ENCODE measurements at regions not wholly inside any gene's neighbourhood (a gene's known extent, or its start where the extent isn't known, plus 50 kb on each side); places are given as distances from the start of the nearest gene placed in this dataset.

- H3K4me1 Mint-ChIP-seq (ENCODE audit: low read depth) = no peaks in the 10 kb centered on the region
- no peak overlapping the region for H3K27ac Mint-ChIP-seq
- no peak overlapping the region for H3K4me3 Mint-ChIP-seq
- peaks cover 47% of the 10 kb centered on the region for H3K9me3 Mint-ChIP-seq
- DNase-seq = no peak
- TF ChIP-seq, protein P1, sequence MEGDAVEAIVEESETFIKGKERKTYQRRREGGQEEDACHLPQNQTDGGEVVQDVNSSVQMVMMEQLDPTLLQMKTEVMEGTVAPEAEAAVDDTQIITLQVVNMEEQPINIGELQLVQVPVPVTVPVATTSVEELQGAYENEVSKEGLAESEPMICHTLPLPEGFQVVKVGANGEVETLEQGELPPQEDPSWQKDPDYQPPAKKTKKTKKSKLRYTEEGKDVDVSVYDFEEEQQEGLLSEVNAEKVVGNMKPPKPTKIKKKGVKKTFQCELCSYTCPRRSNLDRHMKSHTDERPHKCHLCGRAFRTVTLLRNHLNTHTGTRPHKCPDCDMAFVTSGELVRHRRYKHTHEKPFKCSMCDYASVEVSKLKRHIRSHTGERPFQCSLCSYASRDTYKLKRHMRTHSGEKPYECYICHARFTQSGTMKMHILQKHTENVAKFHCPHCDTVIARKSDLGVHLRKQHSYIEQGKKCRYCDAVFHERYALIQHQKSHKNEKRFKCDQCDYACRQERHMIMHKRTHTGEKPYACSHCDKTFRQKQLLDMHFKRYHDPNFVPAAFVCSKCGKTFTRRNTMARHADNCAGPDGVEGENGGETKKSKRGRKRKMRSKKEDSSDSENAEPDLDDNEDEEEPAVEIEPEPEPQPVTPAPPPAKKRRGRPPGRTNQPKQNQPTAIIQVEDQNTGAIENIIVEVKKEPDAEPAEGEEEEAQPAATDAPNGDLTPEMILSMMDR (IDR thresholded peaks at IDR 0.05) = no peak
- H3K36me3 Mint-ChIP-seq (ENCODE audit: low read depth) = 0 out of 2 replicates have a peak, but pooled peaks cover 4% of the 10 kb centered on the region
- peaks cover 2% of the 10 kb centered on the region; the same call in 1 of the 2 replicates for H3K27me3 Mint-ChIP-seq (ENCODE audit: insufficient read depth)
These were observed 77.7 kb upstream of the MYO16 start for GRCh38 chr13:108551674-108552073.

- H3K9me3 Mint-ChIP-seq = peaks cover 45% of the 10 kb centered on the region
- no peak overlapping the region for H3K27ac Mint-ChIP-seq
- no peak overlapping the region for H3K4me3 Mint-ChIP-seq
- peaks cover 2% of the 10 kb centered on the region; the same call in 1 of the 2 replicates for H3K27me3 Mint-ChIP-seq (ENCODE audit: insufficient read depth)
- H3K36me3 Mint-ChIP-seq (ENCODE audit: low read depth) = peaks cover 9% of the 10 kb centered on the region; the same call in 1 of the 2 replicates
- TF ChIP-seq, protein P1 (IDR thresholded peaks at IDR 0.05) = no peak
- no peaks in the 10 kb centered on the region for H3K4me1 Mint-ChIP-seq (ENCODE audit: low read depth)
- DNase-seq = no peak
These were observed 70.9 kb upstream of the MYO16 start for GRCh38 chr13:108558489-108558888.

- Mint-ChIP-seq H3K27ac (no peak overlapping the region), H3K4me3 (no peak overlapping the region), H3K27me3 (ENCODE audit: insufficient read depth) (no peaks in the 10 kb centered on the region), H3K9me3 (peaks cover 49% of the 10 kb centered on the region), H3K36me3 (ENCODE audit: low read depth) (peaks cover 5% of the 10 kb centered on the region; the same call in 1 of the 2 replicates), H3K4me1 (ENCODE audit: low read depth) (no peaks in the 10 kb centered on the region)
- TF ChIP-seq, protein P1 (IDR thresholded peaks at IDR 0.05) = no peak
- no peak for DNase-seq
These were observed 69.3 kb upstream of the MYO16 start for GRCh38 chr13:108560093-108560492.

DNA sequence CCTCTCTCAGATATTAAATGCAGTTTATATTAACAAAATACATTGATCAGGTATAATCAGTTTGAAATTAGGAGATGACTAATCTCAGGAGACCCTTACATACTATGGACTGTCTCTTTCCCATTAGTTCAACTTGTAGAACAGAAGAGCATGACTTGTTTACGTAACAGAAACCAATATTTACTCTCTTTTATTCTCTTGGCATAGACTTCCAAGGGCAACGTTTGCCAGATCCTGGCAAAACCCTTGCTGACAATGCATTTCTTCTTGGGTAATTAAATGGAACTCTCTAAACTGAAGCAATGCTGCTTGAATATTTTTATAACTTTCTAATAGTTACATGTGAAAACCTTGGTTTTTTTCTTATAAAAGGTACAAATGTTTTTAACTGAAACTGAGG, 68.3 kb upstream of the MYO16 start:
- H3K9me3 Mint-ChIP-seq = peaks cover 49% of the 10 kb centered on the region
- H3K27ac Mint-ChIP-seq = no peak overlapping the region
- TF ChIP-seq, protein P1 (IDR thresholded peaks at IDR 0.05) = no peak
- no peak for DNase-seq
- H3K4me1 Mint-ChIP-seq (ENCODE audit: low read depth) = no peaks in the 10 kb centered on the region
- H3K36me3 Mint-ChIP-seq (ENCODE audit: low read depth) = peaks cover 5% of the 10 kb centered on the region; the same call in 1 of the 2 replicates
- no peak overlapping the region for H3K4me3 Mint-ChIP-seq
- H3K27me3 Mint-ChIP-seq (ENCODE audit: insufficient read depth) = no peaks in the 10 kb centered on the region

DNA sequence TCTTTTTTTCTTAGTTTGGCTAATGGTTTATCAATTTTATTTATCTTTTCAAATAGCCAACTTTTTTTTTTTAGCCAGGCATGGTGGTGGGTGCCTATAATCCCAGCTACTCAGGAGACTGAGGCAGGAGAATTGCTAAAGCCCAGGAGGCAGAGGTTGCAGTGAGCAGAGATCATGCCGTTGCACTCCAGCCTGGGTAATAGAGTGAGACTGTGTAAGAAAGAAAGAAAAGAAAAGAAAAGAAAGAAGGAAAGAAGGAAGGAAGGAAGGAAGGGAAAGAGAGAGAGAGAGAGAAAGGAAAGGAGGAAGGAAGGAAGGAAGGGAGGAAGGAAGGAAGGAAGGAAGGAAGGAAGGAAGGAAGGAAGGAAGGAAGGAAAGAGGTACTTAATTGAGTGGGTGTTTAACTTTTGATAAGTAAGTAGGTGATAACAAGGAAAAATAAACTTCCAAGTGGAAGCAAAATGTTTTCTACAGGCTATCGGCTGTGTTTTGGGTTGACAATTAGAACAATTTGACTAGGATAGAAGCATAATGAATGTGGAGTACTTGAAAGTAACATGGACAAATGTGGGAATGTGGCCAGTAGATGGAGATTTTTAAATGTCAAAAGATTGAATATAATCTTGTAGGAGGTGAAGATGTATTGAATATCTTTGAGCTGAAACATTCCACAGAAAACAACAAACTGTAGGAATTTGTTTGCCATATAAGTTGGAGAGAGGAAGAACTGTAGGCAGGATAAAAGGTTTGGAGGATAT, 62.8 kb upstream of the MYO16 start:
- DNase-seq = no peak
- Mint-ChIP-seq H3K27me3 (ENCODE audit: insufficient read depth) (no peaks in the 10 kb centered on the region), H3K4me1 (ENCODE audit: low read depth) (no peaks in the 10 kb centered on the region), H3K36me3 (ENCODE audit: low read depth) (no peaks in the 10 kb centered on the region; the same call in 1 of the 2 replicates), H3K27ac (no peak overlapping the region), H3K4me3 (no peak overlapping the region), H3K9me3 (peaks cover 39% of the 10 kb centered on the region)
- TF ChIP-seq, protein P1 (IDR thresholded peaks at IDR 0.05) = no peak

Measured in HFFc6 (cell line).